ENCODE measurements at regions not wholly inside any gene's neighbourhood (a gene's known extent, or its start where the extent isn't known, plus 50 kb on each side); places are given as distances from the start of the nearest gene placed in this dataset.

DNA sequence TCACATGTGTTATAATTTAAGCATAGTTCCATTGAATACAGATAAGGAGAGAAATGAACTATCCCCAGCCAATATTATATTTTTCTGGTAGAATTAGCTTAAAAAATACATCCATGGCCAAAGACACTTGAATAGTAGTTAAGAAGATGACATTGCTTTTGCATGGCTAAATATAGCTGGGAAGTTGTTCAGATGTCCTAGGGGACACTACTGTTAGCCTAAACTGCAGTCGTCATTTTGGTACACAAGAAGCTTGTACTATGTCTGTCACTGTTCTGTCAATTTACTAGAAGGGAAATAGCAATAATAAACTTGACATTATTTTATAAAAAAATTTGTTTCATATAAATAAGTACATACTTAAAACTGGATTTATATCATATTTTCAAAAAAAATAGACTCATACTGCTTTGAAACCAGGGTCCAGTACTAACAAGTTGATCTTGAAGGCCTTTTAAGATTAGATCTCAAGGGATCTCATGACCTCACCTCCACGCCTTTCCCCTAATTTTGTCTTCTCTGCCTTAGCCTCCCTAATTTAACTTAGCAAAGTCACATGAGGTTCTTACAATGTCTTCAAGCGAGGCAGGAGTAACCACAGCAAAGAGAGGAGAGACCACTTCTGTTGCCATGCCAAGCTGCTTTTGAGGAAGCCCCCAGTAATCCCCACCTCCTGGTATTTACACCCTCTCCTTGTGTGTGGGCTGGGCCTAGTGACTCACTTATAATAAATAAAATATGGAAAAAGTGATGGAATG is 81.0 kb downstream of the AVPR1A start:
- Mint-ChIP-seq H3K4me3 (ENCODE audit: unreplicated experiment) (no peak overlapping the region), H3K27me3 (ENCODE audit: unreplicated experiment) (no peaks in the 10 kb centered on the region), H3K27ac (ENCODE audit: unreplicated experiment) (no peak overlapping the region)

DNA sequence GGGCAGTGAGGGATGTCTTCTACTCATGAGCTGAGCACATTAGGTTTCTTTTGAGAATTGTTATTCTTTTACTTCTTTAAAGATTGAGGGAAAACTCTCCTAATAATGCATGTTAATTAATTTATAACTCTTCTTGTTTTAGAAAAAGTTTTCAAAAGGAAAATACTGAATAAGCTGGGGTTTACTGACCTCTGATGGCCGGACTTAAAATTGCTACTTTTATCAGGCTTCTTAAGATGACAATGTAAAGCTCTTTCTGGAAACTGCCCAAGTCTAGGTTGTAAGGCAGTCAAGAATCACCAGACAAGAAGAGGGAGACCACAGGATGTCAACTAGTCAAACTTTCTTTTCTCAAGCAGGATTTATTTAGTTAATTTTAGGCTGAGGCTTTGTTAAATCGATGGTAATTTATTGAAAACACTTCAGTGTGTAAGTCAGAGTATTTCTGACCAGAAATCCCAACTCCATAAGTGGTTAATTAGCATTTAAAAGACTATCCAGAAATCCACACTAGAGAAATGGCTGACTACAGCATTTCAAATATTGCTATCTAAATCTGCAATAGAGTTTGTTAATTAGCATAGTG is 82.1 kb downstream of the AVPR1A start:
- Mint-ChIP-seq H3K4me1 (ENCODE audit: low read depth, unreplicated experiment) (peaks cover 4% of the 10 kb centered on the region), H3K36me3 (ENCODE audit: unreplicated experiment) (no peaks in the 10 kb centered on the region), H3K27me3 (ENCODE audit: unreplicated experiment) (no peaks in the 10 kb centered on the region), H3K27ac (ENCODE audit: unreplicated experiment) (no peak overlapping the region), H3K9me3 (ENCODE audit: unreplicated experiment) (peaks cover 2% of the 10 kb centered on the region), H3K4me3 (ENCODE audit: unreplicated experiment) (no peak overlapping the region)
- no peak for DNase-seq
- TF ChIP-seq, protein P1, sequence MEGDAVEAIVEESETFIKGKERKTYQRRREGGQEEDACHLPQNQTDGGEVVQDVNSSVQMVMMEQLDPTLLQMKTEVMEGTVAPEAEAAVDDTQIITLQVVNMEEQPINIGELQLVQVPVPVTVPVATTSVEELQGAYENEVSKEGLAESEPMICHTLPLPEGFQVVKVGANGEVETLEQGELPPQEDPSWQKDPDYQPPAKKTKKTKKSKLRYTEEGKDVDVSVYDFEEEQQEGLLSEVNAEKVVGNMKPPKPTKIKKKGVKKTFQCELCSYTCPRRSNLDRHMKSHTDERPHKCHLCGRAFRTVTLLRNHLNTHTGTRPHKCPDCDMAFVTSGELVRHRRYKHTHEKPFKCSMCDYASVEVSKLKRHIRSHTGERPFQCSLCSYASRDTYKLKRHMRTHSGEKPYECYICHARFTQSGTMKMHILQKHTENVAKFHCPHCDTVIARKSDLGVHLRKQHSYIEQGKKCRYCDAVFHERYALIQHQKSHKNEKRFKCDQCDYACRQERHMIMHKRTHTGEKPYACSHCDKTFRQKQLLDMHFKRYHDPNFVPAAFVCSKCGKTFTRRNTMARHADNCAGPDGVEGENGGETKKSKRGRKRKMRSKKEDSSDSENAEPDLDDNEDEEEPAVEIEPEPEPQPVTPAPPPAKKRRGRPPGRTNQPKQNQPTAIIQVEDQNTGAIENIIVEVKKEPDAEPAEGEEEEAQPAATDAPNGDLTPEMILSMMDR (IDR thresholded peaks at IDR 0.05; ENCODE audit: partially characterized antibody, unreplicated experiment), result peak; percentile 61

More for the DNA sequence above, 81.0 kb downstream of the AVPR1A start:
- no peak for DNase-seq
- TF ChIP-seq, protein P1 (IDR thresholded peaks at IDR 0.05; ENCODE audit: partially characterized antibody, unreplicated experiment), result no peak
- Mint-ChIP-seq H3K36me3 (ENCODE audit: unreplicated experiment) (no peaks in the 10 kb centered on the region), H3K4me1 (ENCODE audit: low read depth, unreplicated experiment) (peaks cover 4% of the 10 kb centered on the region), H3K9me3 (ENCODE audit: unreplicated experiment) (peaks cover 2% of the 10 kb centered on the region)

DNA sequence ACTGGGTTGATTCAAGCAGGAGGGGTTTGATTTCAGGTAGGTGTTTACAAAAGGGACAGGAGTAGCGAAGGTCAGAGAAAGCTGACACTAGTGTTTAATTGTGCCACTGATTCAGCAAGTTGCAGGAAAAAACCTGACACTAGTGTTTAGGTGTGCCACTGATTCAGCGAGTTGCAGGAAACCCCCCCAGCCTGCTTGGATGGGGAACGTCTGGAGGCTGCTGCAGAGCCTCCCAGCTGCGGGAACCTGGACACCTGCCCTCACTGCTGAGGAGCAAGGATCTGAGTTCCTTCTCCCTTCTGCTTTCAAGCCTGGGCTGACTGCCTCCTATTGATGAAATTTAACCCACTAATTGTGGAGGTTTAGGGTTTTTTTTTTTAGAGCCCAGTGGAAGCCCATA is 84.2 kb downstream of the AVPR1A start:
- H3K27ac Mint-ChIP-seq (ENCODE audit: unreplicated experiment), result no peak overlapping the region
- DNase-seq, result peak; percentile 15
- H3K27me3 Mint-ChIP-seq (ENCODE audit: unreplicated experiment), result no peaks in the 10 kb centered on the region
- peaks cover 4% of the 10 kb centered on the region for H3K4me1 Mint-ChIP-seq (ENCODE audit: low read depth, unreplicated experiment)
- TF ChIP-seq, protein P1 (IDR thresholded peaks at IDR 0.05; ENCODE audit: partially characterized antibody, unreplicated experiment), result no peak
- peaks cover 2% of the 10 kb centered on the region for H3K9me3 Mint-ChIP-seq (ENCODE audit: unreplicated experiment)
- H3K4me3 Mint-ChIP-seq (ENCODE audit: unreplicated experiment), result no peak overlapping the region
- no peaks in the 10 kb centered on the region for H3K36me3 Mint-ChIP-seq (ENCODE audit: unreplicated experiment)

GRCh38 chr12:63066136-63066535 is 84.9 kb downstream of the AVPR1A start:
- DNase-seq, result peak; percentile 11
- Mint-ChIP-seq H3K4me3 (ENCODE audit: unreplicated experiment) (no peak overlapping the region), H3K27ac (ENCODE audit: unreplicated experiment) (no peak overlapping the region), H3K4me1 (ENCODE audit: low read depth, unreplicated experiment) (peaks cover 4% of the 10 kb centered on the region), H3K36me3 (ENCODE audit: unreplicated experiment) (no peaks in the 10 kb centered on the region), H3K9me3 (ENCODE audit: unreplicated experiment) (peaks cover 2% of the 10 kb centered on the region), H3K27me3 (ENCODE audit: unreplicated experiment) (no peaks in the 10 kb centered on the region)
- TF ChIP-seq, protein P1 (IDR thresholded peaks at IDR 0.05; ENCODE audit: partially characterized antibody, unreplicated experiment), result no peak

GRCh38 chr12:63064080-63064479 is 86.9 kb downstream of the AVPR1A start:
- Mint-ChIP-seq H3K4me1 (ENCODE audit: low read depth, unreplicated experiment) (peaks cover 4% of the 10 kb centered on the region), H3K27me3 (ENCODE audit: unreplicated experiment) (no peaks in the 10 kb centered on the region), H3K36me3 (ENCODE audit: unreplicated experiment) (no peaks in the 10 kb centered on the region), H3K9me3 (ENCODE audit: unreplicated experiment) (peaks cover 2% of the 10 kb centered on the region), H3K4me3 (ENCODE audit: unreplicated experiment) (no peak overlapping the region), H3K27ac (ENCODE audit: unreplicated experiment) (no peak overlapping the region)
- DNase-seq, result no peak
- TF ChIP-seq, protein P1 (IDR thresholded peaks at IDR 0.05; ENCODE audit: partially characterized antibody, unreplicated experiment), result no peak

Measured in glutamatergic neuron (in vitro differentiated cells).